HepG2 (cell line): ENCODE measurements at regions not wholly inside any gene's neighbourhood (a gene's known extent, or its start where the extent isn't known, plus 50 kb on each side); places are given as distances from the start of the nearest gene placed in this dataset.

Experiments used
- ATAC-seq: fragments of 200-7000 bp; cut with Tn5 transposase; 3 replicates; pipeline ENCODE4 v1.9.1; 2020; ENCODE audit warnings: mild to moderate bottlenecking, moderate library complexity
- BruUV-seq: library from RNA; stranded (reverse); fragments of 400-500 nt; replicated peaks from 2 replicates; lab custom pipeline; 2021; lab: Mats Ljungman, UMichigan
- CTCF ChIA-PET: fragments of 300-600 bp; formaldehyde crosslinking; extraction: SDS; loops from one replicate; lab custom pipeline; 2021; ENCODE audit warnings: low total read pairs, inconsistent platforms, low intra/inter-chr PET ratio; lab: Yijun Ruan, JAX
- POLR2A ChIA-PET: fragments of 350-600 bp; sonication (Branson Sonifier 250); formaldehyde crosslinking; loops from one replicate; lab custom pipeline; 2020; ENCODE audit warnings: antibody characterized with exemption, inconsistent platforms; lab: Yijun Ruan, JAX
- DNase-seq: peaks from one replicate; pipeline ENCODE4 v3.0.0-alpha.2; 2015; ENCODE audit warnings: low spot score
- FAIRE-seq: peaks from 3 replicates; lab custom pipeline; 2011; peaks lifted over from hg19 to GRCh38; lab: Jason Lieb, UNC
- H2AFZ ChIP-seq: one replicate; pipeline ENCODE4 v1.6.1; 2011; ENCODE audit warnings: low read length, inconsistent platforms
- H3K27ac ChIP-seq: fragments of 300-600 bp; 3 replicates; pipeline ENCODE4 v1.8.0; 2011; ENCODE audit warnings: mixed run types, mild to moderate bottlenecking, mixed read lengths, low read length, inconsistent platforms; ENCODE audit not compliant: insufficient read depth; ENCODE audit errors: extremely low read length
- H3K27me3 ChIP-seq, 2 experiments: fragments of 200-600 bp in 1 of 2; 2 replicates in 1 of 2; 3 replicates in 1 of 2; pipeline versions ENCODE4 v1.6.0 to v1.8.0; 2011; ENCODE audit warnings: low read length in 2 of 2, mild to moderate bottlenecking in 2 of 2, moderate library complexity in 2 of 2, inconsistent platforms in 1 of 2; ENCODE audit not compliant: insufficient read depth in 2 of 2, control insufficient read depth in 1 of 2
- H3K36me3 ChIP-seq, 2 experiments: fragments of 200-600 bp in 1 of 2; replicated peaks in 1 of 2; 2 replicates in 1 of 2; 3 replicates in 1 of 2; pipeline versions ENCODE4 v1.5.1 to v1.8.0; 2011; ENCODE audit warnings: low read length in 2 of 2, inconsistent platforms in 1 of 2; ENCODE audit not compliant: insufficient read depth in 2 of 2, control insufficient read depth in 1 of 2
- H3K4me1 ChIP-seq: 2 replicates; pipeline ENCODE4 v1.5.1; 2012; ENCODE audit warnings: low read length, inconsistent platforms; ENCODE audit not compliant: insufficient read depth
- H3K4me2 ChIP-seq: 2 replicates; pipeline ENCODE4 v1.6.0; 2011; ENCODE audit warnings: low read depth, low read length, inconsistent platforms
- H3K4me3 ChIP-seq, 3 experiments: fragments of 200-600 bp in 1 of 3; sonication (generic), shearing (Covaris generic) in 1 of 3; replicated peaks in 1 of 3; 2 replicates each; pipeline ENCODE4 v1.5.1; 2011 to 2016; ENCODE audit warnings: low read length in 3 of 3, inconsistent platforms in 2 of 3, low read depth in 2 of 3, mild to moderate bottlenecking in 2 of 3, control low read depth in 1 of 3, mixed read lengths in 1 of 3; ENCODE audit not compliant: insufficient read depth in 1 of 3
- H3K79me2 ChIP-seq: one replicate; pipeline ENCODE4 v1.6.1; 2011; ENCODE audit warnings: low read length, inconsistent platforms; ENCODE audit not compliant: insufficient read depth
- H3K9ac ChIP-seq: 2 replicates; pipeline ENCODE4 v1.6.0; 2011; ENCODE audit warnings: mild to moderate bottlenecking, low read depth, low read length, inconsistent platforms; ENCODE audit not compliant: insufficient read depth
- H3K9me3 ChIP-seq: 2 replicates; pipeline ENCODE4 v1.5.1; 2012; ENCODE audit warnings: mild to moderate bottlenecking, low read length
- H4K20me1 ChIP-seq: 2 replicates; pipeline ENCODE4 v1.6.0; 2011; ENCODE audit warnings: inconsistent platforms, mild to moderate bottlenecking, low read length, moderate library complexity; ENCODE audit not compliant: insufficient read depth
- ESRRA ChIP-seq: sonication (generic); formaldehyde crosslinking; IDR thresholded peaks from 2 replicates; pipeline ENCODE4 v1.5.1; 2020; ENCODE audit warnings: mild to moderate bottlenecking, low read depth, missing genetic modification reagents
- NFYC ChIP-seq: IDR thresholded peaks from 2 replicates; pipeline ENCODE4 v1.6.1; 2016; ENCODE audit warnings: missing genetic modification reagents, missing compliant biosample characterization
- POLR2G ChIP-seq: fragments of 200-400 bp; formaldehyde crosslinking; IDR thresholded peaks from 2 replicates; pipeline ENCODE4 v1.6.1; 2018; ENCODE audit warnings: mild to moderate bottlenecking, low read depth, low read length, moderate library complexity
- TCF7 ChIP-seq: sonication (generic); IDR thresholded peaks from 2 replicates; pipeline ENCODE4 v1.6.1; 2016; ENCODE audit warnings: antibody characterized with exemption, low read depth
- WGBS: methylation state at CpG from one replicate; pipeline ENCODE4 v1.1.6; 2017; ENCODE audit warnings: low lambda C conversion rate; 5-methylcytosine and 5-hydroxymethylcytosine counted together
- in situ Hi-C: cut with HindIII; loops from 2 replicates; pipeline ENCODE4 v1.10.0; 2017; ENCODE audit warnings: low pct_unique_long_range_greater_than_20kb; ENCODE audit not compliant: extremely low pct_ligation_motif_present
- intact Hi-C: fragments of 100-400 bp; cut with micrococcal nuclease; formaldehyde crosslinking; loops from one replicate; pipeline ENCODE4 v1.10.0; 2022; ENCODE audit not compliant: unreplicated experiment
- TF ChIP-seq, protein P1 (sequence below), 2 experiments: sonication (generic) in 1 of 2; formaldehyde crosslinking in 1 of 2; IDR thresholded peaks; 2 replicates each; pipeline versions ENCODE4 v1.6.1 to v1.9.0; 2014 to 2022; ENCODE audit warnings: antibody characterized with exemption in 1 of 2, borderline replicate concordance in 1 of 2, inconsistent platforms in 1 of 2, low read depth in 1 of 2, missing genetic modification reagents in 1 of 2
- TF ChIP-seq, protein P2 (sequence below): sonication (generic); formaldehyde crosslinking; IDR thresholded peaks from 2 replicates; pipeline ENCODE4 v1.4.0; 2020; ENCODE audit warnings: mild to moderate bottlenecking, low read depth, missing genetic modification reagents
- TF ChIP-seq, protein P3 (sequence below): sonication (generic); formaldehyde crosslinking; IDR thresholded peaks from 2 replicates; pipeline ENCODE4 v1.9.0; 2022; ENCODE audit warnings: low read depth, missing genetic modification reagents
- TF ChIP-seq, protein P4 (sequence below): sonication (generic); formaldehyde crosslinking; IDR thresholded peaks from 2 replicates; pipeline ENCODE4 v1.5.0; 2020; ENCODE audit warnings: mild to moderate bottlenecking, low read depth, missing genetic modification reagents, borderline replicate concordance

DNA sequence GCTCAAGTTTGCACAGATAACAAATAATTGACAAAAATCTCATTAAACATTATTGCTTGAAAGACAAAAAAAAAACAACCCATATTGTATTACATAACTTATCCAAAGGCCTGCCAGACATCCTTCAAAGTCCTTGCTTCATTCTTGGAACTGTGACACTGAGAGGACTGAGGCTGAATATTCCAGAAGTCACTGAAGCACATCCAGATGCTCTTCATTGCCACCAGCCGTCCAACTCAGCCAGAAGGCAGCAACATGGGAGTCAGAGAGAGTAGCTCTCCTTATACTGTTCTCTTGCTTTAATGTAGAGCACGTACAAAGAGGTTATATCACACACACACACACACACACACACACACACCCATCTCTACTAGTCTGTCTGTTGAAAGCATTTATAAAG, 755.0 kb downstream of the LTN1 start:
- no peak overlapping the region for H2AFZ ChIP-seq
- H3K9ac ChIP-seq = no peak overlapping the region
- no peak overlapping the region for H3K27ac ChIP-seq
- ATAC-seq (no peak), DNase-seq (no peak), FAIRE-seq (no peak)
- H3K9me3 ChIP-seq = peaks cover 82% of the 10 kb centered on the region
- H3K4me1 ChIP-seq = no peaks in the 10 kb centered on the region
- POLR2A ChIA-PET = no interaction called here
- H3K36me3 ChIP-seq = no peaks in the 10 kb centered on the region
- no peak overlapping the region for H3K4me2 ChIP-seq
- CTCF ChIA-PET = no interaction called here
- H4K20me1 ChIP-seq = no peaks in the 10 kb centered on the region
- 40% methylated on average over 2 of the region's 2 CpGs for WGBS
- BruUV-seq = no TSS peak
- in situ Hi-C loops (no loop called here), intact Hi-C loops (no loop called here)
- no peaks in the 10 kb centered on the region for H3K27me3 ChIP-seq
- H3K79me2 ChIP-seq = no peaks in the 10 kb centered on the region
- no peak overlapping the region for H3K4me3 ChIP-seq
- TF ChIP-seq ESRRA (CRISPR knock-in tag) (no peak), TCF7 (no peak), POLR2G (no peak)

DNA sequence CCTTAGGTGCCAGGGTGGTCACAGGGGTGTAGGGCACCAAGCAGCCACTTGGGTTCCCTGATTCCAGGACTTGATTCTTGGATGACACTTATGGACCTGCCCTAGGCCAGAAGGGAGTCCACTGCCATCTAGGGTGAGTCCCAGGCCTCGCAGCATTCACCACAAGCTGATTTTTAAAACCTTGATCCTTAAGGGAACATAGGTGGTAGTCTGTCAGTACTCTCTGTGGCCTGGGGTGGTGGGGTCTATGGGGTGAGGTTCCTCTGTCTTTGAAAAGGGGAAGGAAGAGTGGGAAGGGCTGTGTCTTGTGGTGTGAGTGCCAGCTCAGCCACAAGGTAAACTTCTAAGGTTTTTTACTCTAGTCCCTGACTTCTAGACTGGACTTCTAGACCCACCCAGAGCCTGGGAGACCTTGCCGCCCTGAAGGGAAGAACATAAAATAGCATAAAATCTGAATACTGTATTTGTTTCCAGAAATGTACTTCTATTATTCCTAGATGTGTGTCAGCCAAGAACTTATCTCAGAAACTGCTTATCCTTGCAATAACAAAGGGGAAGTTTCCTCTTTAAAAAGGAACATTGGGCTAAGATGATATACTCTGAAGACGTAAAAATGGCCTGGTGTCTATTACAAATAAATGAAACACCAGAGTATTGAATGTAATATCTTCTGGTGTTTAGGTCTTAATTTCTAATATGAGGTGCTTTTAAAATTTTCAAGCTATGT, 757.3 kb downstream of the LTN1 start:
- ChIA-PET POLR2A (no interaction called here), CTCF (no interaction called here)
- Histone ChIP-seq H2AFZ (no peak overlapping the region), H3K9ac (no peak overlapping the region), H3K9me3 (peaks cover 70% of the 10 kb centered on the region), H4K20me1 (no peaks in the 10 kb centered on the region), H3K36me3 (no peaks in the 10 kb centered on the region), H3K4me2 (no peak overlapping the region), H3K27me3 (no peaks in the 10 kb centered on the region), H3K79me2 (no peaks in the 10 kb centered on the region), H3K4me1 (no peaks in the 10 kb centered on the region), H3K27ac (no peak overlapping the region), H3K4me3 (no peak overlapping the region)
- no TSS peak for BruUV-seq
- in situ Hi-C loops (no loop called here), intact Hi-C loops (no loop called here)
- FAIRE-seq = no peak
- DNase-seq = no peak
- peak; percentile 73 for ATAC-seq
- 41% methylated on average over 3 of the region's 3 CpGs for WGBS
- no peak for TF ChIP-seq NFYC (CRISPR knock-in tag)
- TF ChIP-seq, protein P1, sequence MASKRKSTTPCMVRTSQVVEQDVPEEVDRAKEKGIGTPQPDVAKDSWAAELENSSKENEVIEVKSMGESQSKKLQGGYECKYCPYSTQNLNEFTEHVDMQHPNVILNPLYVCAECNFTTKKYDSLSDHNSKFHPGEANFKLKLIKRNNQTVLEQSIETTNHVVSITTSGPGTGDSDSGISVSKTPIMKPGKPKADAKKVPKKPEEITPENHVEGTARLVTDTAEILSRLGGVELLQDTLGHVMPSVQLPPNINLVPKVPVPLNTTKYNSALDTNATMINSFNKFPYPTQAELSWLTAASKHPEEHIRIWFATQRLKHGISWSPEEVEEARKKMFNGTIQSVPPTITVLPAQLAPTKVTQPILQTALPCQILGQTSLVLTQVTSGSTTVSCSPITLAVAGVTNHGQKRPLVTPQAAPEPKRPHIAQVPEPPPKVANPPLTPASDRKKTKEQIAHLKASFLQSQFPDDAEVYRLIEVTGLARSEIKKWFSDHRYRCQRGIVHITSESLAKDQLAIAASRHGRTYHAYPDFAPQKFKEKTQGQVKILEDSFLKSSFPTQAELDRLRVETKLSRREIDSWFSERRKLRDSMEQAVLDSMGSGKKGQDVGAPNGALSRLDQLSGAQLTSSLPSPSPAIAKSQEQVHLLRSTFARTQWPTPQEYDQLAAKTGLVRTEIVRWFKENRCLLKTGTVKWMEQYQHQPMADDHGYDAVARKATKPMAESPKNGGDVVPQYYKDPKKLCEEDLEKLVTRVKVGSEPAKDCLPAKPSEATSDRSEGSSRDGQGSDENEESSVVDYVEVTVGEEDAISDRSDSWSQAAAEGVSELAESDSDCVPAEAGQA (IDR thresholded peaks at IDR 0.05; ENCODE audit: low read depth) = no peak
- TF ChIP-seq, protein P1 (CRISPR knock-in tag; IDR thresholded peaks at IDR 0.05; ENCODE audit: borderline replicate concordance) = no peak
- TF ChIP-seq, protein P2, sequence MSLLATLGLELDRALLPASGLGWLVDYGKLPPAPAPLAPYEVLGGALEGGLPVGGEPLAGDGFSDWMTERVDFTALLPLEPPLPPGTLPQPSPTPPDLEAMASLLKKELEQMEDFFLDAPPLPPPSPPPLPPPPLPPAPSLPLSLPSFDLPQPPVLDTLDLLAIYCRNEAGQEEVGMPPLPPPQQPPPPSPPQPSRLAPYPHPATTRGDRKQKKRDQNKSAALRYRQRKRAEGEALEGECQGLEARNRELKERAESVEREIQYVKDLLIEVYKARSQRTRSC (CRISPR knock-in tag) = no peak
- TF ChIP-seq, protein P3, sequence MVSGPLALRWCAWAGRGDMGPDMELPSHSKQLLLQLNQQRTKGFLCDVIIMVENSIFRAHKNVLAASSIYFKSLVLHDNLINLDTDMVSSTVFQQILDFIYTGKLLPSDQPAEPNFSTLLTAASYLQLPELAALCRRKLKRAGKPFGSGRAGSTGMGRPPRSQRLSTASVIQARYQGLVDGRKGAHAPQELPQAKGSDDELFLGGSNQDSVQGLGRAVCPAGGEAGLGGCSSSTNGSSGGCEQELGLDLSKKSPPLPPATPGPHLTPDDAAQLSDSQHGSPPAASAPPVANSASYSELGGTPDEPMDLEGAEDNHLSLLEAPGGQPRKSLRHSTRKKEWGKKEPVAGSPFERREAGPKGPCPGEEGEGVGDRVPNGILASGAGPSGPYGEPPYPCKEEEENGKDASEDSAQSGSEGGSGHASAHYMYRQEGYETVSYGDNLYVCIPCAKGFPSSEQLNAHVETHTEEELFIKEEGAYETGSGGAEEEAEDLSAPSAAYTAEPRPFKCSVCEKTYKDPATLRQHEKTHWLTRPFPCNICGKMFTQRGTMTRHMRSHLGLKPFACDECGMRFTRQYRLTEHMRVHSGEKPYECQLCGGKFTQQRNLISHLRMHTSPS (CRISPR knock-in tag) = no peak
- TF ChIP-seq, protein P4, sequence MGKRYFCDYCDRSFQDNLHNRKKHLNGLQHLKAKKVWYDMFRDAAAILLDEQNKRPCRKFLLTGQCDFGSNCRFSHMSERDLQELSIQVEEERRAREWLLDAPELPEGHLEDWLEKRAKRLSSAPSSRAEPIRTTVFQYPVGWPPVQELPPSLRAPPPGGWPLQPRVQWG (CRISPR knock-in tag) = no peak
